ENCODE measurements at regions not wholly inside any gene's neighbourhood (a gene's known extent, or its start where the extent isn't known, plus 50 kb on each side); places are given as distances from the start of the nearest gene placed in this dataset.
A peak's percentile ranks its signal among the peaks of the same experiment; 100 is the strongest.

DNA sequence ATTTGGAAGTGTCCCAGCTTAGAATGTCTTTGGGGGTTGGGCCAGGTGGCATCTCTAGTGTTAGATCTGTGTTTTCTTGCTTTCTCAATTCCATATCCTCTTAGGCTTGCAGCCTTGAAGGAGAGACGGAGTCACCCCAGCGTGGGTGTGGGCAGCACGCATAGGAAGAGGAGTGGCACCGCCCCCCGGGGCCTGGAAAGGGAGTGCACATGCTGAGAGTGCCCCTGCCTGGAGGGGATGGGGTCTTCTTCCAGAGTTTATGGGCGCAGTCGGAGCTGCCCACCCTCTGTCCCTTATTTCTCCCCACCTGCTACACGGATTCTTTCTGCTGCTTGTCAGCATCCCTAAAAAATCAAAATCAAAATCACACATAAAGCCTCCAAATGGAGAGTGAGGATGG, 309.7 kb downstream of the QKI start:
- DNase-seq = no peak

DNA sequence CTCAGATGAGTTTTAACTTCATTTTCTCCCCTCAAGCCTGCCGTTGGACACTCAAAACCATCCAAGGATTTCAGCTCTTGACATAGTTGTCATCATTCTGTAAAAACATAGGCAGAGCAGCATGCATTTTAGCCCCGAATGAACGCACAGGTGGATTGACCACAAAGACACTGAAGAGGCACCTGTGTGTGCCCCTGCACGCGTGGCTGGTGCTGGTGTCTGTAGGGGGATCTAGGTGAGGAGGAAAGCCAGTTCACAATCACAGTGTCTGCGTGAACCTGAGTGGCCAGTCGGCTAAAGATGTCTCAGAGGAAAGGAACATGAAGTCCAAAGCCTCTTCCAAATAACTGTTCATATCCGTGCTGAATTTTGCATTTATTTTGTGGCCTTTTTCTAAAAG, 309.2 kb downstream of the QKI start:
- DNase-seq = no peak

DNA sequence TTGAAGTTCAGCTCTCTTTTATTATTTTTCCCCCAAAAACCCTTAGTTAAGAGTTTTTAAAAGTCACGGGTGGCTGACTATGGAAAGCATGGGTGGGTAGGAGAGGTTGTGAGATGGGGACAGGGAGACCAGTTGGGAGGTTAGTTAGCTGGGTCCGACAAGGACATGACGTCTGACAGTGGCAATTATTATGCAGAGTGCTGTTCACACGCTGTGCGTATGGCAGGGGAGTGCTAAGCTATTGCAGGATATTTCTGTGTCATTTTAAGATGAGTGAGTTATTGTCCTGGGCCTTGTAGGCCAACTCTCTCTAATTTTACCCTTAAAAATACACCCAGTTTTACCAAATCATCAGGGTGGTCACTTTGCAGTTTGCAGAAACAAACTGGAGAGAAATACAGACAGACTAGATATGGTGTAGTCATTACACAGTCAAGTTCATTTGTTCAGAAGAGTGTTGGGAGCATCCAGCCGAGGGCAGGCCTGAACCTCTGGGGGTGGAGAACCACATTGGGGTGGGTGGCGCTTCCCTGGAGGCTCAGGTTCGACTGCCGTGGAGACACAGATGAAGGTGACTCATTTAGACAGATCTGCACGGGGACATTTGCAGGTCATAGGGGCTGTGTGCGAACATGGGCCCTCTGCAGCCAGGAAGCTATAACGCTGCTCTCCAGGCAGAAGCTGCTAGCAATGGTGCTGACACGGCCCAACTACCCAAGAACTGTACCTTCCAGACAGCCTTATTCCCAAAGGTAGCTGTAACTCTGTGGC, 307.6 kb downstream of the QKI start:
- DNase-seq = no peak

DNA sequence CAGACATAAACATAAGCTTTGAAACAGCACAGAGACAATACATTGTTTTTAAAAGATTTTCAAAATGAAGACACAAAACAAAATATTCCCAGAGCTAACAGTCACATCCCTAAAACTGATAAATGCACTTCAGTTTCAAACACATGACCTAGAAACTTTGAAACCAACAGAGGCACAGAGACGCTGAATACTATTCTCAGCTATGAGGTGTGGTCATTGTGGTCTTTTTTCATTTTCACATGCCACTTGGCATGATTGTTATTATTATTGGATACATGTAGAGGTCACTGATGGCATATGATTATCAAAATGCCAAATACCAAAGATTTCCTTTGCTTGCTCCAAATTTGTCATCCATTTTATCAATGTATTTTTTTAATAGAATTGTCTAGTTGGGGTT, 306.9 kb downstream of the QKI start:
- no peak for DNase-seq

DNA sequence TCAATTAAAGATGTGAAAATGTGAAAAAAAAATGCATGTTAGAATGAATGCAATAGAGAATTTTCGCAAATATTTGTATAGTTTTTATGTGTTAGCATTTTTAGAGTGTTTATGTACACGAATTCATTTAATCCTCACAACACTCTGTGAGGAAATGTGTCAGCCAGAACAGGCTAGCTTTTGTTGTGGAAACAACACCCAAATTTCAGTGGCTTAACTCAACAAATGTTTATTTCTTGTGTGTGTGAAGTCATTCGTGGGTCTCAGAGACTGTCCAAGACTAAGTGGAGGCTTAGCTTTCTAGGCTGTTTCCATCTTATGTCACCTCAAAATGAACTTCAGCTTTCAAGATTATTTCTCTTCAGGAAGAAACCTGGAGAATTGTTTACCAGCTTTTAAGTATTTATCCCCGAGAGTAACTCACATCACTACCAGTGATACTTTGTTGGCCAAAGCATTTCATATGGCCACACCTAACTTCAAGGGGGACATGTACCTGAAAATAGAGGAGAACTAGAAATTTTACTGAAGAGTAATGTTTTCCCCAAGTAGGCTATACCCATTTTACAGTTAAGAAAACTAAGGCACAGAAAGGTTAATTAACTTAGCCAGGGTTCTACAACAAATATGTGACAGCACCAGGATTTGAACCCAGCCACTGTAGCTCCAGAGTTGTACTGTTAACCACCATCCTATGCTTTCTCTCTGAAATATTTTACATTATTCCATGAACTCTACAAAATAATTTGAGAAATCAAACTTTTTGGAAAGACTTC, 306.1 kb downstream of the QKI start:
- no peak for DNase-seq

DNA sequence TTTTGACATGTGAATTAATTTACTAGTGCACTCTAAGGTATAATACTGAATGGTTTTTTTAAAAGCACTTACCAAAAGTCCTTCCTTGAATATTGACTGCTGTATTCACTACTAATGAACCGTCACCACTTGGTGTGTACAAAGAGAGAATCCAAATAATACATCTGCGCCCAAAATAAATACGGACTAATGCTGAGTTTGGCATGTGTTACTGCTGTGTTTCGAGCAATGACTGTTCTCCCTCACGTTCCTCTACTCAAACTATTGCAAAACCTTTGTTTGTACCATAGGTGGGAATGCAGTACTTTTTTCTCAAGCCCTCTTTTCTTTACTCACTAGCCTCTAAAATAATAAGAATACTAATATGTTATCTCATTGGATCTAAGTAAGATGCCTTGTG, 305.5 kb downstream of the QKI start:
- no peak for DNase-seq

DNA sequence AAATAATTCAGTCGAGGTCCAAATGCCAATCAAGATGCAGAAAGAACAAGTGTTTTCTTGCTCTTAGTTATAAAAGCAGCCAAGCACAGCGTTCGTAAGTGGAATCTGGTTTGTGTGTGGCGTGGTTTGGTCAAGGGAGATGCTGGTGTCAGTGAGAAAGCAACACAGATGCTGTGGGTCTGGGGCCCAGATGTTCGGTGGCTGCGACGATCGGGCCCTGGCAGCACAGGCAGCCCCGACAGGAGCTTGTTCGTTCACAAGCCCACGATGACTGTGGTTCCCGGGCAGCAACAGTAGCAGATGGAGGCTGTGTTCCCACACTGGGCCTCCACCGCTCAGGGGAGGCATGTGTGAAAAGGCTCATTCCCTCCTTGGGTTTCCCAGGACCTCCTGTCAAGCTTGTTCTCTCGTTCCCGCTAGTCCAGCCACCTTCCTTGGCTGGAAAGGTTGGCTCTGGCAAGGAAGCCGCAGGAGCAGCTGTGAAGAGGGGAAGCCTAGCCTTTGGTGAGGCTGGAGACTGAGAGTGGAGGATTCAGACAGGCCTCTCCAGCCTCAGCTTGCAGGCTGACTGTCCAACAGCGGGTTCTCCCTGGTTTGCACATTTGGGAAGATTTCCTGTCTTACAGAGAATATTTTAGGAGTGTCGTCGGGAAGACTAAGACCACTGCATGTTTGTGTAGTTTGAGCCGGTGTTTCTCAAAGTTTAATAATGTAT, 304.7 kb downstream of the QKI start:
- no peak for DNase-seq

DNA sequence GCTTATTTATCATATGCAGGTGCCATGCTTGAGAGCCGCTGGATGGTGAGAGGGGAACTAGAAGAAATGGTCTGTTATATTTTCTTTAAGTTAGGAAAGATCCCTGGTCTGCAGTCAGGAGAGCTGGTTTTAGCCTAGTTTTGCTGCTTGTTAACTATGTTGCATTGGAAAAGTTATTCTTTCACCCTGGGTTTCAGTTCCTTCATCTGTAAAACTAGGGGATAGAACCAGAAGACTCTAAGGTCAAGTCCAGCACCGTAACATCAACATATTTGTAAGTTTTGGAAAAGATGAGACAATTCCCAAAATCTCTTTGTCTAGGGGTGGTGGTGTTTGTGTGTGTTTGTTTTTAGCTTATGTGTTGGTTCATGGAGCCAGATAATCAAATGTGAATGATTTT, 304.0 kb downstream of the QKI start:
- no peak for DNase-seq

DNA sequence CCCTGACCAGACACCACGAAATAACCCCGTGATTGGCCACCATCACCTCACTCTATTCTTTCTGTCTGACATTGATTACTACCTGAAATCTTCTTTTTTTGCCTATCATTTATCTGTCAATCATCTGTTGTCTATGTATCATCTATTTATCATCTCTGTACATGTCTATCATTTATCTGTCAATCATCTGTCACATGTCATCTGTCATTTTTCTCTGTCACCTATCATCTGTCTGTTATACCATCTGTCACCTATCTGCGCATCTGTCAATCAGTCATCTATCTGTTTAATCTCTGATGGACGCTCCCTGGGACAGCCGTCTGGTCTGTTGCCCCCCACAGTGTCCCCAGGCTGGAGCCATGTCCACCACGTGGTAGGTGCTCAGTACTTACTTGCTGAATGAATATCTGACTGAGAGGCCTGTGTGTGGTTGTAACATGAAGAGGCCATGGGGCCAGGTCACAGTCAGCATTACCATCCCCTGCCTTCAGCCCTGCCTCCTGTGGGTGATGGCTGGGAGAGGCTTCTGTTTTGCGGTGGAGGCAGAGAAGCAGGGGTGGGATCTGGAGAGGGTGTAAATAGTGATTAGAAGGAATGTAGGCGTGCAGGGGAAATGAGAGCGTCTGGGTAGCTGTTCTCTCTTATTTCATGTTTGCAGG, 302.7 kb downstream of the QKI start:
- DNase-seq = peak; percentile 74

DNA sequence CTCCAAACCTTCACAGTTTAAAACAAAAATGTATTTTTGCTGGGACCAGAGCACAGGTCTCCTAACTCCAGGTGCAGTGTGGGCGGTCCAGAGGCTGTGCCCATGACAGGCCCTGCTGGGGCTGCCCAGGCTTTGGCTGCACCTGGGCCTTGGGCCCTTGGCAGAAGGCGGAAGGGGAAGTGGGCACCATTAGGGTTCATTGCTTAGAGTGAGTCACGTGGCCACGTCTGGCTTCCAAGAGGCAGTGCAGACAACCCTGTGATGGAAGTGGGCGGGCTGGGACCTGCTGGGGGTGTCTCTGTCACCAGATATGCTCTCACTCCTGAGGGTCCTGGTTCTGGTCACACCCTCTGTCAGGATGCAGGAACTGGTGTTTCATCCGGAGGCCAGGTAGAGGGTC, 302.2 kb downstream of the QKI start:
- no peak for DNase-seq

DNA sequence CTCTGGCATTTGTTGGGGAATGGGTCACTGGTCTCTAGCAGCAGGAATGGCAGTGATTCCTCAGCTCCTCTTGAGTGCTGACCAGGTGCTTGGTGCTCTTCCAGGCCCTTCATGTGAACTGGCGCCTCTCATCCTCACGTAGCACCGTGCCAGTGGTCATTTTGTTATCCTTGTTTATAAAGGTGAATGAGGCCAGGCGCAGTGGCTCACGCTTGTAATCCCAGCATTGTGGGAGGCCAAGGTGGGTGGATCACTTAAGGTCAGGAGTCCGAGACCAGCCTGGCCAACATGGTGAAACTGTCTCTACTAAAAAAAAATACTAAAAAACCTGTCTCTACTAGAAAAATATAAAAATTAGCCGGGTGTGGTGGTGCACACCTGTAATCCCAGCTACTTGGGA, 301.3 kb downstream of the QKI start:
- no peak for DNase-seq

DNA sequence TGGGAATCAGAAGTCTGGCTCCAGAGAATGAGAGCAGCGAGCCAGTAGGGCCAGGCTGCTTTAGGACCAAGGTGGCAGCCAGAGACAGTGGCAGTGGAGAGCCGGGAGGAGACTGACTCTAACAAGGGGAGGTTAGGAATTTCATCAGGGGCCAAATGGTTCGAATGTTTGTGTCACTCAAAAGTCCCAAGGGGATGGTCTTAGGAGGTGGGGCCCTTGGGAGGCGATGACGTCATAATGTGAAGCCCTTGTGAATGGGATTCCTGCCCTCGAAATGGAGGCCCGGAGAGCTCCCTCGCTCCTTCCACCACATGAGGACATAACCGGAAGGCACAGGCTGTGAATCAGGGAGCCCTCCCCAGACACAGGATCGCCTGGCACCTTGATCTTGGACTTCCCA, 299.7 kb downstream of the QKI start:
- no peak for DNase-seq

DNA sequence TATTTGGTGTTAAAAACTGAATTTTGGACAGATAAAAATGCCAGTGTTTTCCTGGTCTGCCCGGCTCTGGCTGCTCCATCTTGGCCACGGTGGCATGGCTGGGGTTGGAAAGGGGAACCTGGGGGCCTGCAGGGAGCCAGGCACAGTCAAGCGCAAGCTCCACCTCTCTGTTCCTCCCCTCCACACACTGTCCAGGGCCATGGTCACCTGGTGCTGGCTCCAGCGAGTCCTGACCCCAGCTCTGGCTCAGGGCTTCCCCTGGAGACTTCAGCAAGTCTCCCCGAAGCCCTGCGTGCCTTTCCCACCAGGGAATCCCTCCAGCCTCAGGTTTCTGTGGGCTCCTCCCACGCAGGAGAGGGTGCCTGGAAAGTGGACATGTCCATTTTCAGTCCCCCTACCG, 298.5 kb downstream of the QKI start:
- no peak for DNase-seq

DNA sequence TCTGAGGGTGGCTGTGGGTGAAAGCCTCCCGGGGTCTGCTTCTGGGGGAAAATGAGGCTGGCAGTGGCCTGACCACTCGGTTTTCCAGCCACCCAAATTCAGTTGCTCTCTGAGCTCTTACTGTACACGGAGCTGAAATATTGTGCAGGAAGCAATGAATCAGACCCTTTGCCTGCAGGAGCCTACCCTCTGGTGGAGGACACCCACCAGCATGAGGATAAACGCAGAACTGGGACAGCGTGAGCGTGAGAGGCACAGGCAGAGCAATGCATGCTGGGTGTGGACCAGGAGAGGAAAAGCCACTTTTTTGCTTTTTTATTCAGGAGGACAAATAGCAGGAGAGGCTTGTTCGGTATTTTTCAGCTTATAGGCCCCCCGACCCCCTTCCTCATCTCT, 298.0 kb downstream of the QKI start:
- DNase-seq = no peak

DNA sequence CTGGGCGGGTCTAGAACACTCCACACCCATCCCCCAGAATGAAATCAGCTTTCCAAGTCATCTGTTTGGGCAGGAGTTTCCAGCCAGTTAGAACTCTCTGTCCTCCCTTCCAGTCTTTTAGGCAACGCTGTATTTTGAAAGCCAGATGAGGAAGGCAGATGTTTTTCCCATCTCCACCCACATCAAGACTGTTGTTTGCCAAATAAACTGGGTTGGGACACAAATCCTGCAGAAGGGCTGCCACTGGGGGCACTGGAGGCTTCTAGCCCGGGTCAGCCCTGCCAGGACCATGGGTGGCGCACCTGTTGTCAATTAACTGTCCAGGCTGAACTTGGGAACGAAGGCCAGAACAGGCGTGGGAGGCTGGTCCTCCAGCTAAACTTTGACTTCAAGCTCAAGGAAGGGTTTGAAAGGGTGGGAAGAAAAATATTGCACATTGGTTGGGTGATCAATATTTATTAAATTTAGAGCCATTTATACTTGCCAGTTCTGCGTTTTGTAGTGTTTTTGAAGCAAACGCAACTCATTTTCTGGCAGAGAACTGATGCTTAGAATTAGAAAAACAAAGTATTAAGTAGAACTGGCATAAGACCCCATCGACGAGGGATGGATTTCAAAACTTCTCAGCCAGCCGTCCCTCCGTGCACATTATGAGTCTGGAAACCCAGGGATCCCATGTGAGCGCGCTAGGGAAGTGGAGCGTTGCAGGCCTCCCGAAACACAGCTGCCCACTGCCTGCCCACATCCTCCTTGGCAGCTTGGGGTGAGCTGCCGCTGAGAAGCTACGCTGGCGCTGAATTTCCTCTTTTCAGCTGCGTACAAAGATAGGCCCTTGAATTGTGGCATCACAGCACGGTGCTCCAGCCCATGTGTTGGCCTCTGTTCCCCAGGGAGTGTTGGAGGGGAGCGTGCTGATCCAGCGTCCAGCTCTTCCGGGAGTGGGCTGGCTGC, 297.4 kb downstream of the QKI start:
- DNase-seq = no peak

DNA sequence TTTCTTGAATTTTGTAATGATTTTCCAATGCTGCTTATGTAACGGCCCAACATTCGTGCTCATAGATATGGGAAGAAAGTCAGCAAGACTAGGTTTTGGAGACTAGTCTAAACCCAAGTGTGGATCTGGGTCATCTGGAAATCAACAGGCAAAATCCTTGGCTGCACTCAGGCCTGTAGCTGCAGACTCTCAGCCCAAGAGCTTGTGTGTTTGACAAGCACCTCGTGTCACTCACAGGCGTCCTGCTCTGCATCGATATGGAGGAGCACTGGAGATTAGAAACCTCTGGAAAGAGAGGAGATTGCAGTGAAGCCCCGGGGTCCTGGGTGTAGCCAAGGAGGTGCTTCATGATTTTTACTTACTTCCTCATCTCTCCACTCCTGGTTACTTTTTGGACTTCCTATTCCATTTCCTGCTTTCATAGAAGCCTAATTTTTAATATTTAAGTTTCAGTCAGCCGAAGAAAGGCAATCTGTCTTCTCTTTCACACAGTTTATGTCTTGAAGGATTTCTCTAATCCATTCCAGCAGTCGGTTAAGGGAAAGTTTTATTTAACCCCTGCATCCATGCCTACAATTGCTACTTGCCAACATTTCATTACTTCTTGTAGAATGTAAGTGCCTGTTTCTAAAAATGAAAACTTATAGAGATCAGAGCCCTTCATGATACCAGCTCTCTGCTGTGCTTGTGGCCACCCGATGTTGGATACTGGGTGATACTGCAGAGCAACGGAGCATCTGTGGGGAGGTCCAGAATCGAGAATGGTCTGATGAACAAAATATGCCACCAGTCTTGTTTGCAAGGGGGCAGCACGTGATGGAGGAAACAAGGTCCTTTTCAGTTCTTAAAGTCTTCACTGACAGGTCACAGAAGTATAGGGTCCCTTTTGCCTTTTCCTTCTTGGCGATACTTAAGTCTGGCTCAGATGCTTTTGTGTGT, 296.3 kb downstream of the QKI start:
- DNase-seq = no peak

DNA sequence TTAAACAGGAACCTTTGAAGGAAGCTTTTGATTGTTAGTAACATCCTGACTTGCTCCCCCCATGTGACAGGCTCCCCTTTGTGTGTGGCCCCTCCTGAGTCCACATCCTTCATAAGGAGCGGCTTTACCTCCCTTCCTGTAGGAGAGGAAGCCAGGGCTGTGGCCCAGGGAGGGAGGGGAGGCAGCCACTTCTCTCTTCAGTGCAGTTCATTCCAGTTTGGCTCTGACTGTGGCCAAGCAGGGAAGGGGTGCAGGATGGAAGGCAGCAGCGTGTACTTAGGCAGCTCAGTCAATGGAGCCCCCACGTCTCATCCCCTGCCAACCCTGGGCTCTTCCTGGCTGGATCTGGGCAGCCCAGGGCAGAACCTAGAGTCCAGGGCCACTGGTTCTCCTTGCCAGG, 295.2 kb downstream of the QKI start:
- no peak for DNase-seq

DNA sequence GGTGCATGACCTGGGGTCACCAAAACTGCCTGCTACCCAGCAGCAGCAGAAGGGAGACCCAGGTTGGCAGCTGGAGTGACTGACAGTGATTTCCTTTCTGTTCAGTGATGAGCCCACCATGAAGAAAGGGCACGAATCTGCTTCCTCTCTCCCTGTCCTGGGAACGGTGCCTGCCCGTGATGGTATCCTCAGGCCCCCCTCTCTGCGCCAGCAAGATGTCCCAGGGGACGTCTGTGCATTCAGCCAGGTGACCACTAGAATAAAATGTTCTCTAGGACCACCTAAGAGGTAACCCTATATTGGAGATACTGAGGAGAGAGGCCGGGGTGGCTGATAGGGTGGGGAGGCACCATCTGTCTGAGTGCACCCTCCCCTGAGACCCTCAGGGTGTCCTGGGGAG, 294.7 kb downstream of the QKI start:
- DNase-seq = no peak

DNA sequence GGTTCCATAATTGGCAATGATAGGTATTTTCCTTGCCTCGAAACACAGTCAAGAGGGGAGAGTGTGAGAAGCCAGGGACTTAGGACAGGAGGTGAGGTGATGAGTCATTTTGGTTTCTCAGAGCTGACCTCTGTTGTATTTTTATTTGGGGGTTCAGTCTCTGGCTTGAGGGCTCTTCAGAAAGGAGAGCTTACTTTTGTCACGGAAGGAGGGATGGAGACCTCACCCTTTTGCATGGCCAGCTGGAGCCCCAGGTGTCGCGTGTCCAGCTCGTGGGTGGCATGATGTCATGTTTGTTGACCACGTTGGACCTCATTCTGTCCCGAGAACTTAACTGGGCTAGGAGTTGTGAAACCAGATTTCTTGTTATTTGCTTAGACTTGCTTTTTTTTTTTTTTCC, 293.9 kb downstream of the QKI start:
- DNase-seq = no peak

DNA sequence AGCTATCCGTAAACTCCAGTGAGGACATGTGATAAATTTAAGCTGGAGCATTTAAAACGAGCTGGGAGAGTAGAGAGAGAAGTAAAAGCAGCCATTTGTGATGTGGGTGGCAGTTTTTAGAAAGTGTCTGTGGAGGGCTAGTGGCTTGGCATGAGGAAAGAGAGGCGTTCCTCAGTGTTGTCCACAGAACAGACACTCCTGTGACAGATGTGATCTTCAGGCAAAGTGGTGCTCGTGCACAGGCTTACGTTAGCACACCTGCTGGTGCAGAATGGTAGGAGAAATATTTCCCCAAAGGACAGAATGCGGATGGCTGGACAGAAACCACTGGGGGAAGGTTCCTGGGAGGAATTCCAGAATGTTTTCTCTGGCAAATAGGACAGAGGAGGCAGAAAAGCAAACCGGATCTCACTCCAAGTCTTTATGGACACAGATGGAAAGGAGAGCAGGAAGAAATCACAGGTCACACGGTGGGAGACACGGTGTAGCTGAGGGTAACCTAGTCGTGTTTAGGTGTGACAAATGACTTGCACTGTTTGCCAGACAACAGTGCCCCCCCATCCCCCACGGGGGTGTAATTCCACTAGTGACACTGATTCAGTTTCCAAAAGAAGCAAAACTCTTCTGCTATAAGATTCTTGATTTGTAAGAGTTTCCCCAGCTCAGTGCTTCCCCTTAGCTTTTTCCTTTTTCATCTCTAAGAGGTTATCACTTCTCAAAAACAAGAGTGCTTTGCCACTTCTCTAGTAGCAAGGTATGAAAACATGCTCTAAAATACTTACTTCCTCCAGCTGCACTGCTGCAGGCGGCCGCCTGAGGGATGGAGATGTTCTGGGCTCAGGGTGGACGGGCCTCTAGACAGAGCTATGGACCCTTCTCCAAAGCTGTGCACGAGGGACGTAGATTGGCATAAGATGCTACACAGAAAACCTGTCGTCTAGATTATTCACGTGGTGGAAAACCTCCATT, 293.2 kb downstream of the QKI start:
- DNase-seq = no peak

Measured in islet precursor cell (in vitro differentiated cells).